Mesenchymal stem cell (in vitro differentiated cells and primary cell): ENCODE measurements at regions not wholly inside any gene's neighbourhood (a gene's known extent, or its start where the extent isn't known, plus 50 kb on each side); places are given as distances from the start of the nearest gene placed in this dataset.

Experiments used
- DNase-seq: peaks from one replicate; pipeline ENCODE4 v3.0.0-alpha.2; 2013
- H2AFZ ChIP-seq: one replicate; pipeline ENCODE4 v1.6.1; 2013; ENCODE audit warnings: low read depth, mild to moderate bottlenecking, control low read depth, inconsistent platforms, low read length, moderate library complexity
- H2AK5ac ChIP-seq: 2 replicates; pipeline ENCODE4 v1.6.1; 2013; ENCODE audit warnings: low read length, moderate library complexity, mild to moderate bottlenecking, inconsistent platforms; ENCODE audit not compliant: severe bottlenecking
- H2BK120ac ChIP-seq: one replicate; pipeline ENCODE4 v1.6.1; 2013; ENCODE audit warnings: low read depth, mild to moderate bottlenecking, inconsistent platforms, low read length, moderate library complexity
- H2BK12ac ChIP-seq, 2 experiments: one replicate each; pipeline ENCODE4 v1.6.1; 2013; ENCODE audit warnings: inconsistent platforms in 2 of 2, low read length in 2 of 2, mild to moderate bottlenecking in 2 of 2, moderate library complexity in 2 of 2, control low read depth in 1 of 2
- H2BK15ac ChIP-seq: one replicate; pipeline ENCODE4 v1.6.1; 2013; ENCODE audit warnings: mild to moderate bottlenecking, low read depth, inconsistent platforms; ENCODE audit not compliant: poor library complexity, severe bottlenecking
- H2BK5ac ChIP-seq: 2 replicates; pipeline ENCODE4 v1.6.1; 2013; ENCODE audit warnings: low read depth, mild to moderate bottlenecking, low read length, control low read depth, inconsistent platforms; ENCODE audit not compliant: poor library complexity, severe bottlenecking
- H3K14ac ChIP-seq, 2 experiments: one replicate each; pipeline ENCODE4 v1.6.1; 2013; ENCODE audit warnings: inconsistent platforms in 2 of 2, low read length in 2 of 2, control low read depth in 1 of 2, mild to moderate bottlenecking in 1 of 2, moderate library complexity in 1 of 2
- H3K18ac ChIP-seq, 2 experiments: one replicate each; pipeline ENCODE4 v1.6.1; 2013; ENCODE audit warnings: inconsistent platforms in 2 of 2, low read length in 2 of 2, control low read depth in 1 of 2, low read depth in 1 of 2, mild to moderate bottlenecking in 1 of 2
- H3K23ac ChIP-seq, 2 experiments: one replicate each; pipeline ENCODE4 v1.6.1; 2013; ENCODE audit warnings: inconsistent platforms in 2 of 2, low read length in 2 of 2, mild to moderate bottlenecking in 2 of 2, moderate library complexity in 2 of 2, control low read depth in 1 of 2
- H3K27ac ChIP-seq: 2 replicates; pipeline ENCODE4 v1.5.1; 2013; ENCODE audit warnings: mild to moderate bottlenecking, moderate library complexity, low read length, control low read depth, inconsistent platforms; ENCODE audit not compliant: poor library complexity, severe bottlenecking
- H3K27me3 ChIP-seq, 2 experiments: 2 replicates each; pipeline versions ENCODE4 v1.6.1 to v1.7.0; 2013; ENCODE audit warnings: low read length in 2 of 2, mild to moderate bottlenecking in 2 of 2, moderate library complexity in 2 of 2, control low read depth in 1 of 2, inconsistent platforms in 1 of 2; ENCODE audit not compliant: control insufficient read depth in 1 of 2, insufficient read depth in 1 of 2
- H3K36me3 ChIP-seq, 2 experiments: 2 replicates each; pipeline versions ENCODE4 v1.6.1 to v1.7.0; 2013; ENCODE audit warnings: low read length in 2 of 2, control low read depth in 1 of 2, inconsistent platforms in 1 of 2, low read depth in 1 of 2, mild to moderate bottlenecking in 1 of 2; ENCODE audit not compliant: insufficient read depth in 2 of 2, control insufficient read depth in 1 of 2
- H3K4ac ChIP-seq, 2 experiments: one replicate each; pipeline ENCODE4 v1.6.1; 2013; ENCODE audit warnings: inconsistent platforms in 2 of 2, low read length in 2 of 2, mild to moderate bottlenecking in 2 of 2, moderate library complexity in 2 of 2, control low read depth in 1 of 2, low read depth in 1 of 2
- H3K4me1 ChIP-seq: 2 replicates; pipeline ENCODE4 v1.6.1; 2013; ENCODE audit warnings: low read depth, low read length, control low read depth; ENCODE audit not compliant: control insufficient read depth, insufficient read depth
- H3K4me2 ChIP-seq: 2 replicates; pipeline ENCODE4 v1.6.1; 2013; ENCODE audit warnings: low read length, mild to moderate bottlenecking, inconsistent platforms; ENCODE audit not compliant: poor library complexity, severe bottlenecking
- H3K4me3 ChIP-seq, 2 experiments: 2 replicates each; pipeline versions ENCODE4 v1.5.1 to v1.7.0; 2013; ENCODE audit warnings: low read length in 2 of 2, mild to moderate bottlenecking in 2 of 2, control low read depth in 1 of 2, low read depth in 1 of 2; ENCODE audit not compliant: insufficient read depth in 1 of 2
- H3K79me1 ChIP-seq: replicated peaks from 2 replicates; pipeline ENCODE4 v1.6.1; 2013; ENCODE audit warnings: mild to moderate bottlenecking, control low read depth, low read length, inconsistent platforms; ENCODE audit not compliant: poor library complexity, severe bottlenecking
- H3K9ac ChIP-seq: 2 replicates; pipeline ENCODE4 v1.7.0; 2013; ENCODE audit warnings: mild to moderate bottlenecking, low read length, moderate library complexity
- H3K9me3 ChIP-seq: 2 replicates; pipeline ENCODE4 v1.7.0; 2013; ENCODE audit warnings: mild to moderate bottlenecking, low read length; ENCODE audit not compliant: control insufficient read depth
- H4K8ac ChIP-seq: one replicate; pipeline ENCODE4 v1.6.1; 2013; ENCODE audit warnings: inconsistent platforms, mild to moderate bottlenecking, low read length, moderate library complexity
- H4K91ac ChIP-seq: one replicate; pipeline ENCODE4 v1.6.1; 2013; ENCODE audit warnings: mild to moderate bottlenecking, low read length, inconsistent platforms
- WGBS: methylation state at CpG from one replicate; pipeline ENCODE4 v1.1.7; 2013; ENCODE audit warnings: mixed read lengths; 5-methylcytosine and 5-hydroxymethylcytosine counted together

DNA sequence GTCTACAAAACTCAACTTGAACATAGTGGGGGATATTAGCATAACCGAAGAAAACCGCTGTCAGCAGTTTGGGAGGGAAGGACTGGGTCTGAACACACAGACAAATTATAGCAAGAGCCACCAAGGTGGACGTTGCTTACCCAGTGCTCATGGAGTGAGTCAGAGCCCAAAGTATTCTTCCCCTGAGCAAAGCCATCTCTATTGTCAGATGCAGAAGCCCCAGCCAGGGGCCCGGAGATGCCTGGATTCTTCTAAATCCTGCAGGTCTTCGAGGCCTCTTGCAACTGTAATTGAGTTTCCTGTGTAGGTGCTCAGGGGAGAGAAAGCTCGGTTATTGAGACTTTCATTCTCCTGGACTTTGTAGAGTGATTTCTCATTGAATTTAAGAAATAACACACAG is 384.5 kb downstream of the IRS2 start:
- Histone ChIP-seq H3K4me1 (peaks cover 2% of the 10 kb centered on the region), H4K8ac (no peak overlapping the region), H3K4me3 (no peak overlapping the region), H3K36me3 (no peaks in the 10 kb centered on the region), H3K27me3 (no peaks in the 10 kb centered on the region), H2AFZ (no peak overlapping the region), H3K27ac (no peak overlapping the region), H3K14ac (no peak overlapping the region), H3K23ac (no peak overlapping the region), H3K9ac (no peak overlapping the region), H2BK5ac (no peak overlapping the region), H3K4me2 (no peak overlapping the region), H2BK120ac (no peak overlapping the region), H2BK12ac (no peak overlapping the region), H3K4ac (no peak overlapping the region), H3K18ac (no peak overlapping the region), H2BK15ac (no peak overlapping the region), H4K91ac (no peak overlapping the region), H3K9me3 (no peaks in the 10 kb centered on the region), H3K79me1 (no peaks in the 10 kb centered on the region), H2AK5ac (no peak overlapping the region)
- 82% methylated on average over 5 of the region's 6 CpGs for WGBS
- no peak for DNase-seq

DNA sequence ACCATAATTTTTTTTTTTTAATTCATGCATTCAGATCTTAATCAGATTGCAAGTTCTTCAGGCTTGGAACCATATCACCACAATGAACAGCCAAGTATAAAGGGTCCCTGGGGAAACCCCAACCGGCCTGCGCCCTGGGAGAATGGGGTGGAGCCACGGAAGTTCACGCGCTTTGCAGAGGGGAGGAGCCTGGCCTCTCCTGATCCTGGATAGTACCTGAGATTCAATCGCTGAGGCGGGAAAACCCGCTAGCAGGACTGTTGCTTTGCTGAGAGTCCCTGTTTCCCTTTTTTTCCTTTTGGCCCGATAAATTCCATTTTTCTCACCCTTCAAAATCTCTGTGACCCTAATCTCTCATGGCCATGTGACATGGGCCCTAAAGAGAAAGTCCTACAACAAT is 385.1 kb downstream of the IRS2 start:
- H3K14ac ChIP-seq = no peak overlapping the region
- no peak overlapping the region for H3K18ac ChIP-seq
- WGBS = 87% methylated on average over 9 of the region's 9 CpGs
- H2AK5ac ChIP-seq = no peak overlapping the region
- H3K27me3 ChIP-seq = no peaks in the 10 kb centered on the region
- no peak overlapping the region for H2BK15ac ChIP-seq
- no peak overlapping the region for H4K8ac ChIP-seq
- H2BK5ac ChIP-seq = no peak overlapping the region
- no peak overlapping the region for H3K9ac ChIP-seq
- no peak overlapping the region for H2AFZ ChIP-seq
- no peaks in the 10 kb centered on the region for H3K9me3 ChIP-seq
- no peak overlapping the region for H3K4ac ChIP-seq
- H2BK120ac ChIP-seq = no peak overlapping the region
- H3K4me3 ChIP-seq = no peak overlapping the region
- no peak overlapping the region for H3K27ac ChIP-seq
- no peak for DNase-seq
- no peaks in the 10 kb centered on the region for H3K79me1 ChIP-seq
- H3K4me1 ChIP-seq = peaks cover 2% of the 10 kb centered on the region
- no peaks in the 10 kb centered on the region for H3K36me3 ChIP-seq
- H2BK12ac ChIP-seq = no peak overlapping the region
- no peak overlapping the region for H4K91ac ChIP-seq
- H3K4me2 ChIP-seq = no peak overlapping the region
- H3K23ac ChIP-seq = no peak overlapping the region

DNA sequence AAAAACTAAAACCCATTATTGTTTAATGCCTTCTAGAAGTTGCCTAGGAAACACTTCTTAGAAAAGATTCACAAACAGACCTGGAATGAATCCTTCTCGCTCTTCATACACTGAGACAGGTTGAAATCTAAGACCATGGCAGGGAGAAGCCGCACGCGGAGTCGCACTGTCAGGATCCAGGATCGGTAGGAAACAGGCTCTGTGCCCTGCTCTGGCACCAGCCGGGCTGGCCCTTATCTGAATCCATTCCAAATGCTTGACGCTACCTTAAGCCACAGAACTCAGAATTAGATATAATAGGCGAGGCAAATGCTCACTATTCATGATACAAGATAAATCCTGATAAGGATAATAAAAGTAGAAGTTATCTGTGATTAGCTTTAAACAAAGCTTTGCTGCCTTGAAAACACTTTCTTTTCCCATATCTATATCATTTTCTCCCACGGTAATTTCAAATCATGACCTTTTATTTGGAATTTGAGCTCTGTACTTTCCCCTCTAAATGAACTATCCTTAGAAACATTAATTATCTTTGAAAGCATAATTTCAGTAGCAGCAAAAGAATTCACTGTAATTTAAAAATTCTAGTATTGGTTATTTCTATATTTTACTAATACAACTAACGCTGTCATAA is 385.6 kb downstream of the IRS2 start:
- Histone ChIP-seq H3K27ac (no peak overlapping the region), H3K79me1 (no peaks in the 10 kb centered on the region), H3K9ac (no peak overlapping the region), H2AFZ (no peak overlapping the region), H3K27me3 (no peaks in the 10 kb centered on the region), H2BK5ac (no peak overlapping the region), H2BK15ac (no peak overlapping the region), H3K36me3 (no peaks in the 10 kb centered on the region), H3K23ac (no peak overlapping the region), H2AK5ac (no peak overlapping the region), H3K18ac (no peak overlapping the region), H3K4me2 (no peak overlapping the region), H3K4me1 (peaks cover 2% of the 10 kb centered on the region), H3K4me3 (no peak overlapping the region), H4K91ac (no peak overlapping the region), H2BK120ac (no peak overlapping the region), H2BK12ac (no peak overlapping the region), H3K9me3 (no peaks in the 10 kb centered on the region), H4K8ac (no peak overlapping the region), H3K4ac (no peak overlapping the region), H3K14ac (no peak overlapping the region)
- no peak for DNase-seq
- 97% methylated on average over 9 of the region's 11 CpGs for WGBS

DNA sequence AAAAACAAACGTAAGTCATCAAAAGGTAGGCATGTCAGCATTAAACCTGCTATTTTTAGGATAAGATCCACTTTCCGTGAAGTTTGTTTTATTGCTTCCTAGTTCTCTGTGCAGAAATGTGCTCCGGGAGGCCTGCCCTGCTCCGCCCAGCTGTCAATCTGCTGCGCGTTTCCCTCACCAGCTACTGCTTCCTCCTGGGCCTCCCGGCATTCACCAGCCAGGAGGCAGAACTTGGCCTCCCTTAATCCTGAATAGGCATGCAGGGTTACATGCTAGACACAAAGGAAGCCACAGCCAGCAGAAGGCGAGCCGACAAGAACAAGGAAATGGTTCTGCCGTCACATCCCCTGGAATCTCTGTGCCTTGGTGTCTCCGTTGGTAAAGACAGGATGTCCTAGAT is 386.2 kb downstream of the IRS2 start:
- no peak overlapping the region for H2BK12ac ChIP-seq
- no peak overlapping the region for H3K4me3 ChIP-seq
- H2BK120ac ChIP-seq = no peak overlapping the region
- H3K27ac ChIP-seq = no peak overlapping the region
- no peak overlapping the region for H3K9ac ChIP-seq
- H2AFZ ChIP-seq = no peak overlapping the region
- H3K18ac ChIP-seq = no peak overlapping the region
- no peaks in the 10 kb centered on the region for H3K36me3 ChIP-seq
- no peak for DNase-seq
- H3K27me3 ChIP-seq = no peaks in the 10 kb centered on the region
- no peak overlapping the region for H4K91ac ChIP-seq
- no peaks in the 10 kb centered on the region for H3K79me1 ChIP-seq
- WGBS = 88% methylated on average over 11 of the region's 11 CpGs
- H3K23ac ChIP-seq = no peak overlapping the region
- no peaks in the 10 kb centered on the region for H3K9me3 ChIP-seq
- no peak overlapping the region for H3K4me2 ChIP-seq
- no peak overlapping the region for H4K8ac ChIP-seq
- no peak overlapping the region for H3K4ac ChIP-seq
- no peak overlapping the region for H3K14ac ChIP-seq
- no peak overlapping the region for H2AK5ac ChIP-seq
- no peak overlapping the region for H2BK5ac ChIP-seq
- H2BK15ac ChIP-seq = no peak overlapping the region
- peaks cover 2% of the 10 kb centered on the region for H3K4me1 ChIP-seq
